ENCODE measurements at regions not wholly inside any gene's neighbourhood (a gene's known extent, or its start where the extent isn't known, plus 50 kb on each side); places are given as distances from the start of the nearest gene placed in this dataset.

DNA sequence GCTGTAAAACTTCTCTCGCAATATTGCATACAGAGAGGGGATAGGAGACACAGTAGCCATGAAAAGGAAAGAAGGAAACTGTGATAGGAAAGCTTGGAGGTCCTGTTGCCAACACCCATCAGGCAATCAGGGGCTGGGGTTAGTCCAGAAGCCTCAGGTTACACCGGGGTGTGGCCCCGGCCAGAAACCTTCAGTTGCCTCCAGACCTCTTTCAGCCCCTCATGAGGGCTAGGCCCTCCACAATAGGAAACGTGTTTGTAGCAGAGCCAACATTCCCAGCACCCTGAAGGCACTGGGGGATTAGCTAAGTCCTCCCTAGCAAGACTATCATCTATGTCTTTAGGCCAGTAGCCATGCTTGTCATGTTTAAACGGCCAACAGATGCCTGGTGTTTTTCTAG, 1048.0 kb upstream of the CNTN5 start:
- TF ChIP-seq, protein P1, sequence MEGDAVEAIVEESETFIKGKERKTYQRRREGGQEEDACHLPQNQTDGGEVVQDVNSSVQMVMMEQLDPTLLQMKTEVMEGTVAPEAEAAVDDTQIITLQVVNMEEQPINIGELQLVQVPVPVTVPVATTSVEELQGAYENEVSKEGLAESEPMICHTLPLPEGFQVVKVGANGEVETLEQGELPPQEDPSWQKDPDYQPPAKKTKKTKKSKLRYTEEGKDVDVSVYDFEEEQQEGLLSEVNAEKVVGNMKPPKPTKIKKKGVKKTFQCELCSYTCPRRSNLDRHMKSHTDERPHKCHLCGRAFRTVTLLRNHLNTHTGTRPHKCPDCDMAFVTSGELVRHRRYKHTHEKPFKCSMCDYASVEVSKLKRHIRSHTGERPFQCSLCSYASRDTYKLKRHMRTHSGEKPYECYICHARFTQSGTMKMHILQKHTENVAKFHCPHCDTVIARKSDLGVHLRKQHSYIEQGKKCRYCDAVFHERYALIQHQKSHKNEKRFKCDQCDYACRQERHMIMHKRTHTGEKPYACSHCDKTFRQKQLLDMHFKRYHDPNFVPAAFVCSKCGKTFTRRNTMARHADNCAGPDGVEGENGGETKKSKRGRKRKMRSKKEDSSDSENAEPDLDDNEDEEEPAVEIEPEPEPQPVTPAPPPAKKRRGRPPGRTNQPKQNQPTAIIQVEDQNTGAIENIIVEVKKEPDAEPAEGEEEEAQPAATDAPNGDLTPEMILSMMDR (IDR thresholded peaks at IDR 0.05) = no peak
- no peak for TF ChIP-seq EP300 (IDR thresholded peaks at IDR 0.05; ENCODE audit: borderline replicate concordance in 1 of 2, low read depth in 1 of 2, low read length in 1 of 2)
- TF ChIP-seq JUND (IDR thresholded peaks at IDR 0.05) = no peak
- no peak for TF ChIP-seq POLR2AphosphoS5 (IDR thresholded peaks at IDR 0.05; ENCODE audit: low read depth, low read length)

Measured in SK-N-SH (cell line).